GM12878 (cell line): ENCODE measurements at regions not wholly inside any gene's neighbourhood (a gene's known extent, or its start where the extent isn't known, plus 50 kb on each side); places are given as distances from the start of the nearest gene placed in this dataset.

Experiments used
- ATAC-seq: fragments of 200-7000 bp; cut with Tn5 transposase; 3 replicates; pipeline ENCODE4 v1.9.1; 2020; ENCODE audit warnings: mild to moderate bottlenecking, moderate library complexity
- BruUV-seq: library from RNA; stranded (reverse); fragments of 400-500 nt; replicated peaks from 2 replicates; lab custom pipeline; 2021; lab: Mats Ljungman, UMichigan
- CTCF ChIA-PET: fragments of 300-600 bp; sonication (Branson Sonifier 250); formaldehyde crosslinking; extraction: SDS; loops from one replicate; lab custom pipeline; 2021; ENCODE audit warnings: inconsistent platforms; lab: Yijun Ruan, JAX
- POLR2A ChIA-PET: fragments of 350-600 bp; formaldehyde crosslinking; extraction: SDS; loops from one replicate; lab custom pipeline; 2021; ENCODE audit warnings: inconsistent platforms; lab: Charles Lee
- RAD21 ChIA-PET: fragments of 300-600 bp; sonication (Branson Sonifier 250); formaldehyde crosslinking; loops from one replicate; lab custom pipeline; 2023; ENCODE audit warnings: antibody characterized with exemption; ENCODE audit not compliant: unreplicated experiment; lab: Charles Lee
- SMC1A ChIA-PET: fragments of 300-600 bp; sonication (Branson Sonifier 250); formaldehyde crosslinking; loops from one replicate; lab custom pipeline; 2023; ENCODE audit not compliant: unreplicated experiment, uncharacterized antibody; lab: Charles Lee
- DNase-seq: peaks from one replicate; pipeline ENCODE4 v3.0.0-alpha.2; 2011; ENCODE audit warnings: low read depth, low spot score
- FAIRE-seq: peaks from 3 replicates; lab custom pipeline; 2011; peaks lifted over from hg19 to GRCh38; lab: Jason Lieb, UNC
- H2AFZ ChIP-seq: 2 replicates; pipeline ENCODE4 v1.6.0; 2011; ENCODE audit warnings: low read depth, low read length, control low read depth; ENCODE audit not compliant: control insufficient read depth
- H3K27ac ChIP-seq: 2 replicates; pipeline ENCODE4 v1.5.1; 2011; ENCODE audit warnings: control low read depth; ENCODE audit not compliant: control insufficient read depth, insufficient read depth
- H3K27me3 ChIP-seq, 2 experiments: replicated peaks in 1 of 2; 2 replicates each; pipeline versions ENCODE4 v1.6.0 to v1.6.1; 2011; ENCODE audit warnings: low read length in 1 of 2; ENCODE audit not compliant: control insufficient read depth in 2 of 2, insufficient read depth in 2 of 2
- H3K36me3 ChIP-seq, 2 experiments: 2 replicates each; pipeline ENCODE4 v1.5.1; 2011; ENCODE audit warnings: low read length in 1 of 2; ENCODE audit not compliant: control insufficient read depth in 2 of 2, insufficient read depth in 2 of 2
- H3K4me1 ChIP-seq: 2 replicates; pipeline ENCODE4 v1.6.1; 2011; ENCODE audit warnings: mild to moderate bottlenecking, low read length, moderate library complexity, mixed read lengths; ENCODE audit not compliant: control insufficient read depth, insufficient read depth
- H3K4me2 ChIP-seq: 2 replicates; pipeline ENCODE4 v1.6.0; 2011; ENCODE audit warnings: control low read depth; ENCODE audit not compliant: control insufficient read depth, insufficient read depth
- H3K4me3 ChIP-seq: fragments of 200-600 bp; sonication (generic); 2 replicates; pipeline ENCODE4 v1.5.1; 2016
- H3K79me2 ChIP-seq: 2 replicates; pipeline ENCODE4 v1.6.0; 2011; ENCODE audit warnings: low read length; ENCODE audit not compliant: control insufficient read depth, insufficient read depth
- H3K9ac ChIP-seq: 2 replicates; pipeline ENCODE4 v1.8.0; 2011; ENCODE audit warnings: low read length, control low read depth, mixed read lengths; ENCODE audit not compliant: control insufficient read depth, insufficient read depth
- H3K9me3 ChIP-seq: replicated peaks from 3 replicates; pipeline ENCODE4 v1.5.1; 2011; ENCODE audit warnings: mild to moderate bottlenecking, low read length; ENCODE audit not compliant: control insufficient read depth, insufficient read depth
- H4K20me1 ChIP-seq: 2 replicates; pipeline ENCODE4 v1.6.0; 2011; ENCODE audit not compliant: control insufficient read depth, insufficient read depth
- ASH2L ChIP-seq: fragments of 300-600, 200-600 bp; sonication (generic); IDR thresholded peaks from 2 replicates; pipeline ENCODE4 v1.6.1; 2017; ENCODE audit warnings: low read depth, mild to moderate bottlenecking, borderline replicate concordance
- BMI1 ChIP-seq: fragments of 450-650 bp; IDR thresholded peaks from 2 replicates; pipeline ENCODE4 v1.6.1; 2016; ENCODE audit warnings: mild to moderate bottlenecking, moderate library complexity, borderline replicate concordance
- CTCF ChIP-seq, 3 experiments: IDR thresholded peaks in 2 of 3; conservative IDR thresholded peaks in 1 of 3; 2 replicates each; pipeline ENCODE4 v1.5.1; 2011; ENCODE audit warnings: low read depth in 3 of 3, low read length in 3 of 3, mild to moderate bottlenecking in 3 of 3, control low read depth in 2 of 3, moderate library complexity in 2 of 3, inconsistent platforms in 1 of 3, mixed read lengths in 1 of 3; ENCODE audit not compliant: control insufficient read depth in 2 of 3, insufficient read depth in 1 of 3; ENCODE audit errors: extremely low read depth in 1 of 3
- POLR2AphosphoS2 ChIP-seq: IDR thresholded peaks from 2 replicates; pipeline ENCODE4 v1.6.1; 2011; ENCODE audit warnings: low read depth, mild to moderate bottlenecking, low read length, improper control_type of control experiment, moderate library complexity
- RBBP5 ChIP-seq: fragments of 200-600 bp; sonication (generic); conservative IDR thresholded peaks from 2 replicates; pipeline ENCODE4 v1.6.1; 2016
- SP1 ChIP-seq: IDR thresholded peaks from one replicate; pipeline ENCODE4 v1.6.1; 2011; ENCODE audit warnings: low read depth, low read length
- SUPT20H ChIP-seq: IDR thresholded peaks from 2 replicates; pipeline ENCODE4 v1.6.1; 2011; ENCODE audit warnings: low read depth, mild to moderate bottlenecking, low read length, moderate library complexity, borderline replicate concordance; ENCODE audit not compliant: control insufficient read depth
- ZNF622 ChIP-seq: fragments of 450-650 bp; IDR thresholded peaks from 2 replicates; pipeline ENCODE4 v1.6.1; 2017; ENCODE audit warnings: mild to moderate bottlenecking, inconsistent platforms
- WGBS: methylation state at CpG from one replicate; pipeline ENCODE4 v1.1.6; 2016; ENCODE audit warnings: low lambda C conversion rate; ENCODE audit not compliant: insufficient replicate concordance, insufficient coverage; ENCODE audit errors: missing lambda C conversion rate; 5-methylcytosine and 5-hydroxymethylcytosine counted together
- in situ Hi-C: fragments of 300-500 bp; cut with MboI; formaldehyde crosslinking; loops from 9 replicates; pipeline ENCODE4 v1.14.3; 2018; ENCODE audit warnings: mixed read lengths
- intact Hi-C: fragments of 100-400 bp; cut with micrococcal nuclease; formaldehyde crosslinking; loops from one replicate; pipeline ENCODE4 v1.14.2; 2022; ENCODE audit not compliant: unreplicated experiment
- TF ChIP-seq, protein P1 (sequence below): IDR thresholded peaks from 2 replicates; pipeline ENCODE4 v1.6.1; 2012; ENCODE audit warnings: low read length, inconsistent platforms
- TF ChIP-seq, protein P2 (sequence below): IDR thresholded peaks from 2 replicates; pipeline ENCODE4 v1.6.1; 2012; ENCODE audit warnings: mild to moderate bottlenecking, low read depth, low read length
- TF ChIP-seq, protein P3 (sequence below): fragments of 450-650 bp; formaldehyde crosslinking; IDR thresholded peaks from 2 replicates; pipeline ENCODE4 v1.4.0; 2022; ENCODE audit warnings: mild to moderate bottlenecking, moderate library complexity

DNA sequence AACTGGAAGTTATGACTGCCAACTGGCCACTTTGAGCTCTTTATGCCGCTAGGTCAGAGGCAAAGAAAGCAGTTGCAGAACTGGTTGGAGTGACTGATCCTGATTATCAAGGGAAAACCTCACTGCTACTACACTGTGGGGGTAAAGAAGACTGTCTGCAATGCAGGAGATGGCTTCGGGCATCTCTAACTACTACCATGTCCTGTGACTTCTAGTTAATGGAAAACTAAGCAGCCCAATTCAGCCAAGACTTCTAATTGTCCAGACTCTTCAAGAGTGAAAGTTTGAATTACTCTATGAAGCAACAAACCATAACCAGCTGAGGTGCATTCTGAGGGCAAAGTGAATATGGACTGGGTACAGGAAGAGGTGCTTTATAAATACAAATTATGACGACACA, 773.6 kb upstream of the SLC35B3 start:
- Histone ChIP-seq H2AFZ (no peak overlapping the region), H3K9me3 (no peaks in the 10 kb centered on the region), H3K27ac (no peak overlapping the region), H3K36me3 (no peaks in the 10 kb centered on the region), H3K9ac (no peak overlapping the region), H3K4me1 (no peaks in the 10 kb centered on the region), H4K20me1 (no peaks in the 10 kb centered on the region), H3K27me3 (no peaks in the 10 kb centered on the region), H3K4me2 (no peak overlapping the region), H3K79me2 (no peaks in the 10 kb centered on the region), H3K4me3 (no peak overlapping the region)
- ATAC-seq (no peak), DNase-seq (no peak), FAIRE-seq (no peak)
- ChIA-PET POLR2A (no interaction called here), CTCF (no interaction called here), SMC1A (no interaction called here), RAD21 (no interaction called here)
- intact Hi-C loops (no loop called here), in situ Hi-C loops (no loop called here)
- no peak for TF ChIP-seq ASH2L
- TF ChIP-seq BMI1: no peak
- no peak for TF ChIP-seq RBBP5
- TF ChIP-seq, protein P1, sequence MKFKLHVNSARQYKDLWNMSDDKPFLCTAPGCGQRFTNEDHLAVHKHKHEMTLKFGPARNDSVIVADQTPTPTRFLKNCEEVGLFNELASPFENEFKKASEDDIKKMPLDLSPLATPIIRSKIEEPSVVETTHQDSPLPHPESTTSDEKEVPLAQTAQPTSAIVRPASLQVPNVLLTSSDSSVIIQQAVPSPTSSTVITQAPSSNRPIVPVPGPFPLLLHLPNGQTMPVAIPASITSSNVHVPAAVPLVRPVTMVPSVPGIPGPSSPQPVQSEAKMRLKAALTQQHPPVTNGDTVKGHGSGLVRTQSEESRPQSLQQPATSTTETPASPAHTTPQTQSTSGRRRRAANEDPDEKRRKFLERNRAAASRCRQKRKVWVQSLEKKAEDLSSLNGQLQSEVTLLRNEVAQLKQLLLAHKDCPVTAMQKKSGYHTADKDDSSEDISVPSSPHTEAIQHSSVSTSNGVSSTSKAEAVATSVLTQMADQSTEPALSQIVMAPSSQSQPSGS: no peak
- no peak for TF ChIP-seq SUPT20H
- TF ChIP-seq POLR2AphosphoS2: no peak
- no peak for TF ChIP-seq SP1
- TF ChIP-seq, protein P2, sequence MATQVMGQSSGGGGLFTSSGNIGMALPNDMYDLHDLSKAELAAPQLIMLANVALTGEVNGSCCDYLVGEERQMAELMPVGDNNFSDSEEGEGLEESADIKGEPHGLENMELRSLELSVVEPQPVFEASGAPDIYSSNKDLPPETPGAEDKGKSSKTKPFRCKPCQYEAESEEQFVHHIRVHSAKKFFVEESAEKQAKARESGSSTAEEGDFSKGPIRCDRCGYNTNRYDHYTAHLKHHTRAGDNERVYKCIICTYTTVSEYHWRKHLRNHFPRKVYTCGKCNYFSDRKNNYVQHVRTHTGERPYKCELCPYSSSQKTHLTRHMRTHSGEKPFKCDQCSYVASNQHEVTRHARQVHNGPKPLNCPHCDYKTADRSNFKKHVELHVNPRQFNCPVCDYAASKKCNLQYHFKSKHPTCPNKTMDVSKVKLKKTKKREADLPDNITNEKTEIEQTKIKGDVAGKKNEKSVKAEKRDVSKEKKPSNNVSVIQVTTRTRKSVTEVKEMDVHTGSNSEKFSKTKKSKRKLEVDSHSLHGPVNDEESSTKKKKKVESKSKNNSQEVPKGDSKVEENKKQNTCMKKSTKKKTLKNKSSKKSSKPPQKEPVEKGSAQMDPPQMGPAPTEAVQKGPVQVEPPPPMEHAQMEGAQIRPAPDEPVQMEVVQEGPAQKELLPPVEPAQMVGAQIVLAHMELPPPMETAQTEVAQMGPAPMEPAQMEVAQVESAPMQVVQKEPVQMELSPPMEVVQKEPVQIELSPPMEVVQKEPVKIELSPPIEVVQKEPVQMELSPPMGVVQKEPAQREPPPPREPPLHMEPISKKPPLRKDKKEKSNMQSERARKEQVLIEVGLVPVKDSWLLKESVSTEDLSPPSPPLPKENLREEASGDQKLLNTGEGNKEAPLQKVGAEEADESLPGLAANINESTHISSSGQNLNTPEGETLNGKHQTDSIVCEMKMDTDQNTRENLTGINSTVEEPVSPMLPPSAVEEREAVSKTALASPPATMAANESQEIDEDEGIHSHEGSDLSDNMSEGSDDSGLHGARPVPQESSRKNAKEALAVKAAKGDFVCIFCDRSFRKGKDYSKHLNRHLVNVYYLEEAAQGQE: no peak
- TF ChIP-seq, protein P3, sequence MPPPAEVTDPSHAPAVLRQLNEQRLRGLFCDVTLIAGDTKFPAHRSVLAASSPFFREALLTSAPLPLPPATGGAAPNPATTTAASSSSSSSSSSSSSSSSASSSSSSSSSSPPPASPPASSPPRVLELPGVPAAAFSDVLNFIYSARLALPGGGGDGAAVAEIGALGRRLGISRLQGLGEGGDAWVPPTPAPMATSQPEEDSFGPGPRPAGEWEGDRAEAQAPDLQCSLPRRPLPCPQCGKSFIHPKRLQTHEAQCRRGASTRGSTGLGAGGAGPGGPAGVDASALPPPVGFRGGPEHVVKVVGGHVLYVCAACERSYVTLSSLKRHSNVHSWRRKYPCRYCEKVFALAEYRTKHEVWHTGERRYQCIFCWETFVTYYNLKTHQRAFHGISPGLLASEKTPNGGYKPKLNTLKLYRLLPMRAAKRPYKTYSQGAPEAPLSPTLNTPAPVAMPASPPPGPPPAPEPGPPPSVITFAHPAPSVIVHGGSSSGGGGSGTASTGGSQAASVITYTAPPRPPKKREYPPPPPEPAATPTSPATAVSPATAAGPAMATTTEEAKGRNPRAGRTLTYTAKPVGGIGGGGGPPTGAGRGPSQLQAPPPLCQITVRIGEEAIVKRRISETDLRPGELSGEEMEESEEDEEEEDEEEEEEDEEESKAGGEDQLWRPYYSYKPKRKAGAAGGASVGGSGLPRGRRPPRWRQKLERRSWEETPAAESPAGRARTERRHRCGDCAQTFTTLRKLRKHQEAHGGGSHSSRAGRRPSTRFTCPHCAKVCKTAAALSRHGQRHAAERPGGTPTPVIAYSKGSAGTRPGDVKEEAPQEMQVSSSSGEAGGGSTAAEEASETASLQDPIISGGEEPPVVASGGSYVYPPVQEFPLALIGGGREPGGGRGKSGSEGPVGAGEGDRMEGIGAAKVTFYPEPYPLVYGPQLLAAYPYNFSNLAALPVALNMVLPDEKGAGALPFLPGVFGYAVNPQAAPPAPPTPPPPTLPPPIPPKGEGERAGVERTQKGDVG: no peak
- TF ChIP-seq ZNF622: no peak
- TF ChIP-seq CTCF (IDR thresholded peaks at IDR 0.05 in 2 of 3, conservative IDR thresholded peaks at IDR 0.05 in 1 of 3; ENCODE audit: control insufficient read depth in 2 of 3, extremely low read depth in 1 of 3, insufficient read depth in 1 of 3, low read depth in 3 of 3, low read length in 3 of 3): no peak
- BruUV-seq: no TSS peak
- 0% methylated on average over 3 of the region's 3 CpGs for WGBS
